PC-3 (cell line): ENCODE measurements at regions not wholly inside any gene's neighbourhood (a gene's known extent, or its start where the extent isn't known, plus 50 kb on each side); places are given as distances from the start of the nearest gene placed in this dataset.

Experiments used
- CTCF ChIP-seq: fragments of 300-600 bp; sonication (generic); conservative IDR thresholded peaks from 2 replicates; pipeline ENCODE4 v1.5.1; 2017; ENCODE audit warnings: antibody characterized with exemption, low read depth, mild to moderate bottlenecking, low read length
- EZH2phosphoT487 ChIP-seq: fragments of 300-600 bp; sonication (generic); IDR thresholded peaks from 2 replicates; pipeline ENCODE4 v1.6.1; 2018; ENCODE audit warnings: mild to moderate bottlenecking, antibody characterized with exemption, low read length, borderline replicate concordance

GRCh38 chr3:104263477-104263876 is 1103.2 kb upstream of the ALCAM start:
- TF ChIP-seq EZH2phosphoT487 (no peak), CTCF (no peak)
